ENCODE measurements at regions not wholly inside any gene's neighbourhood (a gene's known extent, or its start where the extent isn't known, plus 50 kb on each side); places are given as distances from the start of the nearest gene placed in this dataset.

- Histone ChIP-seq H3K4me1 (ENCODE audit: control insufficient read depth, insufficient read depth, low read length) (no peaks in the 10 kb centered on the region), H3K36me3 (ENCODE audit: control insufficient read depth, insufficient read depth, low read length) (no peaks in the 10 kb centered on the region), H3K27ac (ENCODE audit: low read length) (no peak overlapping the region), H3K9me3 (ENCODE audit: control insufficient read depth, insufficient read depth, low read depth, low read length) (no peaks in the 10 kb centered on the region), H3K27me3 (ENCODE audit: control insufficient read depth, insufficient read depth, low read length) (no peaks in the 10 kb centered on the region), H3K4me3 (ENCODE audit: low read depth in 2 of 2, low read length in 2 of 2) (no peak overlapping the region)
- ChIA-PET POLR2A (no interaction called here), CTCF (no interaction called here)
- no TSS peak for BruUV-seq (replicated peaks)
- ATAC-seq (no peak), DNase-seq (ENCODE audit: low read depth, low spot score) (no peak)
- in situ Hi-C loops (cut with HindIII; ENCODE audit: low pct_unique_long_range_greater_than_20kb, low sequenced_read_pairs) = no loop called here
- intact Hi-C loops (cut with micrococcal nuclease; ENCODE audit: unreplicated experiment) = no loop called here
- TF ChIP-seq SIN3A (IDR thresholded peaks at IDR 0.05; ENCODE audit: borderline replicate concordance, insufficient read depth, low read depth, low read length) = no peak
- TF ChIP-seq CTCF (IDR thresholded peaks at IDR 0.05) = no peak
- no peak for TF ChIP-seq TCF7L2 (IDR thresholded peaks at IDR 0.05; ENCODE audit: low read depth, low read length)
- TF ChIP-seq POLR2AphosphoS5 (IDR thresholded peaks at IDR 0.05; ENCODE audit: low read depth, low read length) = no peak
- no peak for TF ChIP-seq REST (IDR thresholded peaks at IDR 0.05; ENCODE audit: insufficient read depth in 1 of 2, low read depth in 2 of 2, low read length in 1 of 2)
Observed at GRCh38 chr3:66095295-66096001, 56.7 kb upstream of the MAGI1 start.

- no peak for DNase-seq (ENCODE audit: low read depth, low spot score)
- H3K4me1 ChIP-seq (ENCODE audit: control insufficient read depth, insufficient read depth, low read length) = no peaks in the 10 kb centered on the region
- no TSS peak for BruUV-seq (replicated peaks)
- no peaks in the 10 kb centered on the region for H3K36me3 ChIP-seq (ENCODE audit: control insufficient read depth, insufficient read depth, low read length)
- H3K9me3 ChIP-seq (ENCODE audit: control insufficient read depth, insufficient read depth, low read depth, low read length) = no peaks in the 10 kb centered on the region
- in situ Hi-C loops (cut with HindIII; ENCODE audit: low pct_unique_long_range_greater_than_20kb, low sequenced_read_pairs) (no loop called here), intact Hi-C loops (cut with micrococcal nuclease; ENCODE audit: unreplicated experiment) (no loop called here)
- ChIA-PET CTCF (no interaction called here), POLR2A (no interaction called here)
- H3K4me3 ChIP-seq (ENCODE audit: low read depth in 2 of 2, low read length in 2 of 2) = no peak overlapping the region
- no peak for TF ChIP-seq CTCF (IDR thresholded peaks at IDR 0.05)
- no peak for TF ChIP-seq REST (IDR thresholded peaks at IDR 0.05; ENCODE audit: insufficient read depth in 1 of 2, low read depth in 2 of 2, low read length in 1 of 2)
- TF ChIP-seq TCF7L2 (IDR thresholded peaks at IDR 0.05; ENCODE audit: low read depth, low read length) = no peak
- TF ChIP-seq SIN3A (IDR thresholded peaks at IDR 0.05; ENCODE audit: borderline replicate concordance, insufficient read depth, low read depth, low read length) = no peak
- TF ChIP-seq POLR2AphosphoS5 (IDR thresholded peaks at IDR 0.05; ENCODE audit: low read depth, low read length) = no peak
- no peaks in the 10 kb centered on the region for H3K27me3 ChIP-seq (ENCODE audit: control insufficient read depth, insufficient read depth, low read length)
- ATAC-seq = no peak
- no peak overlapping the region for H3K27ac ChIP-seq (ENCODE audit: low read length)
Observed at GRCh38 chr3:66093981-66094380, 55.3 kb upstream of the MAGI1 start.
